AG09319 (cell line): ENCODE measurements at regions not wholly inside any gene's neighbourhood (a gene's known extent, or its start where the extent isn't known, plus 50 kb on each side); places are given as distances from the start of the nearest gene placed in this dataset.
"Not testable (repeated sequence)": the region's sequence is repeated elsewhere in the genome, so short reads cannot be mapped to it uniquely, and the experiment has no call there.

ENCODE experiments used
- DNase-seq: peaks from one replicate; pipeline ENCODE4 v3.0.0-alpha.2; 2010; ENCODE audit warnings: low read depth; ENCODE audit errors: extremely low read depth
- TF ChIP-seq, protein P1 (sequence below): IDR thresholded peaks from 2 replicates; pipeline ENCODE4 v1.5.1; 2011; ENCODE audit warnings: low read depth, mild to moderate bottlenecking, inconsistent platforms, low read length, moderate library complexity

DNA sequence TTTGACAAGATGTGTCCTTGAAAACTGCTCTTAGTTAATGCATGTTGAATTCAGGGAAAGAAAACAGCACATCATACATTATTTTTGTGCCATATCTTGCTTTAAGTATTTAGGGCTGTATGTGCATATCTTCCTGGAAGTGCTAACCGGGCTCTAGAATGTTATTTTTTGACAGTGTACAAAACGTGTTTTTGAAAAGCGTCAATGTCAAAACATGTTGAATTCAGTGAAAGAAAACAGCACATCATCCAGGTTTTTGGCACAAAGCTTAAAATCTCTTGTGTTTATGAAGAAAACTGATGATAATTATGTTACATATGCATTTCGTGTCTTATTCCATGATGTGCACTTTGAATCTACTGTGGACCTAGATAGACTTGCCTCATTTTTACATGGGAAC, 82.7 kb downstream of the ASCL4 start:
- TF ChIP-seq, protein P1, sequence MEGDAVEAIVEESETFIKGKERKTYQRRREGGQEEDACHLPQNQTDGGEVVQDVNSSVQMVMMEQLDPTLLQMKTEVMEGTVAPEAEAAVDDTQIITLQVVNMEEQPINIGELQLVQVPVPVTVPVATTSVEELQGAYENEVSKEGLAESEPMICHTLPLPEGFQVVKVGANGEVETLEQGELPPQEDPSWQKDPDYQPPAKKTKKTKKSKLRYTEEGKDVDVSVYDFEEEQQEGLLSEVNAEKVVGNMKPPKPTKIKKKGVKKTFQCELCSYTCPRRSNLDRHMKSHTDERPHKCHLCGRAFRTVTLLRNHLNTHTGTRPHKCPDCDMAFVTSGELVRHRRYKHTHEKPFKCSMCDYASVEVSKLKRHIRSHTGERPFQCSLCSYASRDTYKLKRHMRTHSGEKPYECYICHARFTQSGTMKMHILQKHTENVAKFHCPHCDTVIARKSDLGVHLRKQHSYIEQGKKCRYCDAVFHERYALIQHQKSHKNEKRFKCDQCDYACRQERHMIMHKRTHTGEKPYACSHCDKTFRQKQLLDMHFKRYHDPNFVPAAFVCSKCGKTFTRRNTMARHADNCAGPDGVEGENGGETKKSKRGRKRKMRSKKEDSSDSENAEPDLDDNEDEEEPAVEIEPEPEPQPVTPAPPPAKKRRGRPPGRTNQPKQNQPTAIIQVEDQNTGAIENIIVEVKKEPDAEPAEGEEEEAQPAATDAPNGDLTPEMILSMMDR: no peak
- no peak for DNase-seq

DNA sequence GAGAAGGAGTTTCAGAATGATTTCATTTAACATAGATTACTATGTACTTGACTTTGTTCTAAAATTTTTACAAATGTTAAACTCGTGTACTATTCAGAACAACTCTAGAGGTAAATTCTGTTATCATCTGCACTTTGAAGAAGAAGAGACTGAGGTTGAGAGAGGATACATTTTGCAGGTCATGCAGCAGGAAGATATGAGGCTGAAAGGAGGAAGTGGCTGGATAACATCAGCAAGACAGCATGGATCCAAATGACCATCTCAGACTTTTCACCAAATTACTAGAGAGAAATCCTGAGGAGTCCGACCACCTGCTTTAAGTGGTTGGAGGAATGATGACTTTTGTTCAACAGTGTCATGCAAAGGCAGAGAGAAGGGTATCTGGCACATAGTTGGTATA, 84.9 kb downstream of the ASCL4 start:
- no peak for DNase-seq
- TF ChIP-seq, protein P1: no peak

DNA sequence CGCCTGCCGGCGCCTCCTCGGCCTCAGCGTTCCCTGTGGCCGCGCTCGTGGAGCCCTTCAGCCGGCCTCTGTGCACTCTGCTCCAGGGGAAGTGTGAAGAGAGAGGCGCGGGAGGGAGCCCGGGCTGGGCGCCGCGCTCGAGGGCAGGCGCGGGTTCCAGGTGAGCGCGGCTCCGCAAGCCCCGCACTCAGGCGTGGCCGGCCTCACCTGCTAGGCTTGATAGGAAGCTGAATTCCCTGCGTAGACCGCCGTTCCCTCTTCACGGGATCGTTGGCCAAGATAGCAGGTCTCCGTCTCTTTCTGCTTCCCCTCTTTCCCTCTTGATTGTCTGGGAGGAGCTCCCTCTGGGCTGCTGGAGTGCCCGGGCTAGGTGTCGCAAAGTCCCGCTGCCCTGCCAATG, 89.7 kb downstream of the ASCL4 start:
- TF ChIP-seq, protein P1: no peak
- no peak for DNase-seq

DNA sequence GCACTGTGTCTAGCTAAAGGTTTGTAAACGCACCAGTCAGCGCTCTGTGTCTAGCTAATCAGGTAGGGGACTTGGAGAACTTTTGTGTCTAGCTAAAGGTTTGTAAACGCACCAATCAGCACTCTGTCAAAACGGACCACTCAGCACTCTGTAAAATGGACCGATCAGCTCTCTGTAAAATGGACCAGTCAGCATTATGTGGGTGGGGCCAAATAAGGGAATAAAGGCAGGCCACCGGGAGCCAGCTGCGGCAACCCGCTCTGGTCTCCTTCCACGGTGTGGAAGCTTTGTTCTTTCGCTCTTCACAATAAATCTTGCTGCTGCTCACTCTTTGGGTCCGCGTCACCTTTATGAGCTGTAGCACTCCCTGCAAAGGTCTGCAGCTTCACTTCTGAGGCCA, 90.2 kb downstream of the ASCL4 start:
- not testable (repeated sequence) for DNase-seq

DNA sequence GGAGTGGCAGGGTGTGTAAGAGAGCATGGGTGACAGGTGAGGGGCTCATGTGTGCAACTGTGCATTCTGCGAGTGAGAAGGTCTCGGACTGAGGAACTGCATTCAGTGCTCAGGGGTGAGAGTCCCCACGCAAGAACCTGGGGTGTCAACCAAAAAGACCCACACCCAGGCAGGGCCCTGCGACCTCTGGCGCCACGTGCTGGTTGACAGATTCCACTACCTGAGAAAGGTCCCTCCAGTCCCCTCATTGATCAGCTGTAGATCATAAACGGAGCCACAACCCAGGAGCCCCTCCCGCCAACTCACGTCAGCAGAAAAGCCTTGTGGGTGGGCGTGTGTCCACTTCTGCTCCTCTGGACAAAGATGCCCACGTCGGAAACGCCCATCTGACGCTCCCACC, 98.7 kb downstream of the ASCL4 start:
- no peak for DNase-seq
- TF ChIP-seq, protein P1: no peak

DNA sequence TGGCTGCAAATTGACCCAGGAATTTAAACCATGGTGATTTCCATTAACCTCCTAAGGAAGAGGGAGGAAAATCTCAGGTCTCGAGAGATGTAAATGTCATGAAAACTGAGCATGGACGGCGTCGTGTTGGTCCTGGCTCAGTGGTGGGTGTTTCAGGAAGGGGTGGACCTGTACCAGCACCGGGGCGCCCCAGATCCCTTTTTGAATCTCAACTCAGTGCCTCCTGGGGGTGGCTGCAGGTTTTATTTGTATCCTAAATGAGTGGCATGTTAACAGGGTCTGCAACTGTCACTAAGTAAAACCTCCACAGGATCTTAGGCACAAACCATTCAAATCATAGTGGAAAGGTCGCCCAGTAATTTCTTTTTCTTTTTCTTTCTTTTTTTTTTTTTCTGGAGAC, 101.3 kb downstream of the ASCL4 start:
- no peak for DNase-seq
- TF ChIP-seq, protein P1: no peak

DNA sequence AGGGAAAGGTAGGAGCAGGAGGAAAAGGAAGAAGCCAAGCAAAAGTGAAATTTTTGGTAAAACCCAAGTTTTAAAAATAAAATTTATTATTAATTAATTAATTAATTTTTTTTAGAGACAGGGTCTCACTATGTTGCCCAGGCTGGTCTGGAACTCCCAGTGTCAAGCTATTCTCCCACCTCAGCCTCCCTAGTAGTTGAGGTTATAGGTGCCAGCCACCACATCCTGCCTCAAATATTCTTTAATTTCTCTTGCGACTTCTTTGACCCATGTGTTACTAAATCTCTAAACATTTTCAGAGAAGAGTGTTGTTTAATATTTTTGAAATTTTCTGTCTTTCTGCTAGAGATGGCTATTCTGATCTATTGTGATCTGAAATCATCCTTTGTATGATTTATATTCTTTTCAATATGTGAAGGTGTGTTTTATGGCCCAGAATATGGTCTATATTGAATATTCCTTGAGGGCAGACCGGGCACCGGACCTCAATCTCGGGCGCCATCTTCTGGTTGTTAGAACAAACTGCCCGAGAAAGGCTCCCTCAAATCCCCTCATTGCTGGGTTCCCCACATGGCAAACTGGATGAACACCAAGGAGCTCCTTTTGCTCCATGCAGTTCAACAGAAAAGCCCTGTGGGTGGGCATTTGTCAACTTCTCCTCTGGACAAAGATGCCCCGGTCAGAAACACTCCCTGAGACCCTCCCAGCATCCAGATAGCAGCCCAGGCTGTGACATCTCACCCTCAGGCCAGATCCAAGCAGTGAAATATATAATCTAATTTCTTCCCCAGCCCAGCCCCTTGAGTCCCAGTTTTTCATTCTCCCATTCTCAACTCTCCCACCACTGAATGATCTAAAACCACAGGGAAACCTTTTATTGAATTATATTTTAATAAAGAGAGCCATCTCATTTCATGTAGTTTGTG, 110.5 kb downstream of the ASCL4 start:
- peak; percentile 19 for DNase-seq
- TF ChIP-seq, protein P1: peak; percentile 76

DNA sequence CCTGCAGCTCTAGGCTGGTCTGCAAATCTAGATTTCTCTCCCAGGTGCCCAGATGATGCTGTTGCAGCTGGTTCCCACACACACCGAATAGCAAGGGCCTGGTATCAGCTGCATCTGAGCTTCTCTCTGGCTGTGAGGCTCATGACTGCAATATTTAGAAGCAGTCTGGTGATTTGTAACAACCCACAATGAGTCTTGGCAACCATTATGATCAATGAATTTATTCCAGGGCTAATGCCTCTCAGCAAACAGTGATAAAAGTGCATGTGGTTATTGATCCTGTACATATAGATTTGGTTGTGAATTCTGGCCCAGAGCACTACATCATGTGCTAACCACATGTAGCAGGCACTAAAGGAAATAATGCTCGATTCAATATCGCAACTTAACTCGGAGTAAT, 114.3 kb downstream of the ASCL4 start:
- TF ChIP-seq, protein P1: no peak
- no peak for DNase-seq
